Effector memory CD8-positive, alpha-beta T cell (primary cell): ENCODE measurements at regions not wholly inside any gene's neighbourhood (a gene's known extent, or its start where the extent isn't known, plus 50 kb on each side); places are given as distances from the start of the nearest gene placed in this dataset.
"Not testable (repeated sequence)": the region's sequence is repeated elsewhere in the genome, so short reads cannot be mapped to it uniquely, and the experiment has no call there.

Source experiments
- ATAC-seq: fragments of 150-1000 bp; cut with Tn5 transposase; replicated peaks from 2 replicates; pipeline ENCODE4 v1.10.0; 2021; ENCODE audit warnings: mild to moderate bottlenecking, moderate library complexity
- DNase-seq, 3 experiments: peaks; one replicate each; pipeline ENCODE4 v3.0.0; 2021
- H3K27ac Mint-ChIP-seq, 2 donors: one replicate each; pipeline ENCODE4 v1.8.0; 2022; ENCODE audit warnings: mild to moderate bottlenecking in 2 of 2, mixed read lengths in 2 of 2, moderate library complexity in 2 of 2
- H3K27me3 Mint-ChIP-seq, 2 donors: one replicate each; pipeline ENCODE4 v1.8.0; 2022; ENCODE audit warnings: mixed read lengths in 2 of 2
- H3K36me3 Mint-ChIP-seq: one replicate; pipeline ENCODE4 v1.8.0; 2022; ENCODE audit warnings: mild to moderate bottlenecking, moderate library complexity, mixed read lengths; ENCODE audit not compliant: insufficient read depth
- H3K4me1 Mint-ChIP-seq, 2 donors: one replicate each; pipeline ENCODE4 v1.8.0; 2022; ENCODE audit warnings: low read depth in 2 of 2, mixed read lengths in 2 of 2
- H3K4me3 Mint-ChIP-seq, 2 donors: one replicate each; pipeline ENCODE4 v1.8.0; 2022; ENCODE audit warnings: mild to moderate bottlenecking in 2 of 2, mixed read lengths in 2 of 2, moderate library complexity in 2 of 2
- H3K9me3 Mint-ChIP-seq, 2 donors: one replicate each; pipeline ENCODE4 v1.8.0; 2022; ENCODE audit warnings: mixed read lengths in 2 of 2

- H3K9me3 Mint-ChIP-seq, H3K27me3 Mint-ChIP-seq, H3K36me3 Mint-ChIP-seq, ATAC-seq, H3K4me1 Mint-ChIP-seq, H3K4me3 Mint-ChIP-seq, DNase-seq, H3K27ac Mint-ChIP-seq: not testable (repeated sequence)
Measured at GRCh38 chr10:87300163-87300562, 57.4 kb upstream of the NUTM2D start.

GRCh38 chr10:87301466-87302115 is 56.0 kb upstream of the NUTM2D start:
- H3K4me3 Mint-ChIP-seq, H3K27ac Mint-ChIP-seq, H3K4me1 Mint-ChIP-seq, H3K36me3 Mint-ChIP-seq, H3K27me3 Mint-ChIP-seq, H3K9me3 Mint-ChIP-seq: not testable (repeated sequence)
- DNase-seq = peak in 2 of 3 experiments; percentile 4 to 5
- ATAC-seq = peak; percentile 92

GRCh38 chr10:87302132-87302531 is 55.4 kb upstream of the NUTM2D start:
- H3K36me3 Mint-ChIP-seq, H3K27ac Mint-ChIP-seq, ATAC-seq, H3K9me3 Mint-ChIP-seq, H3K4me1 Mint-ChIP-seq, H3K4me3 Mint-ChIP-seq, DNase-seq, H3K27me3 Mint-ChIP-seq: not testable (repeated sequence)

- not testable (repeated sequence) for H3K4me3 Mint-ChIP-seq, DNase-seq, H3K27me3 Mint-ChIP-seq, H3K4me1 Mint-ChIP-seq, H3K9me3 Mint-ChIP-seq, H3K27ac Mint-ChIP-seq, ATAC-seq, H3K36me3 Mint-ChIP-seq
Measured at GRCh38 chr10:87303707-87304106, 53.8 kb upstream of the NUTM2D start.

- H3K36me3 Mint-ChIP-seq, H3K4me3 Mint-ChIP-seq, H3K9me3 Mint-ChIP-seq, H3K27ac Mint-ChIP-seq, DNase-seq, ATAC-seq, H3K4me1 Mint-ChIP-seq, H3K27me3 Mint-ChIP-seq: not testable (repeated sequence)
Measured at GRCh38 chr10:87306681-87307080, 50.9 kb upstream of the NUTM2D start.
